ENCODE measurements at regions not wholly inside any gene's neighbourhood (a gene's known extent, or its start where the extent isn't known, plus 50 kb on each side); places are given as distances from the start of the nearest gene placed in this dataset.
"Not testable (repeated sequence)": the region's sequence is repeated elsewhere in the genome, so short reads cannot be mapped to it uniquely, and the experiment has no call there.

GRCh38 chr14:106626469-106626868, 1100.1 kb downstream of the TMEM121 start:
- not testable (repeated sequence) for H3K36me3 ChIP-seq (replicated peaks; ENCODE audit: control insufficient read depth, insufficient read depth, low read length); H3K27me3 ChIP-seq (ENCODE audit: control insufficient read depth, insufficient read depth, low read length); DNase-seq; H3K4me3 ChIP-seq (ENCODE audit: insufficient read depth, low read depth, low read length)

DNA sequence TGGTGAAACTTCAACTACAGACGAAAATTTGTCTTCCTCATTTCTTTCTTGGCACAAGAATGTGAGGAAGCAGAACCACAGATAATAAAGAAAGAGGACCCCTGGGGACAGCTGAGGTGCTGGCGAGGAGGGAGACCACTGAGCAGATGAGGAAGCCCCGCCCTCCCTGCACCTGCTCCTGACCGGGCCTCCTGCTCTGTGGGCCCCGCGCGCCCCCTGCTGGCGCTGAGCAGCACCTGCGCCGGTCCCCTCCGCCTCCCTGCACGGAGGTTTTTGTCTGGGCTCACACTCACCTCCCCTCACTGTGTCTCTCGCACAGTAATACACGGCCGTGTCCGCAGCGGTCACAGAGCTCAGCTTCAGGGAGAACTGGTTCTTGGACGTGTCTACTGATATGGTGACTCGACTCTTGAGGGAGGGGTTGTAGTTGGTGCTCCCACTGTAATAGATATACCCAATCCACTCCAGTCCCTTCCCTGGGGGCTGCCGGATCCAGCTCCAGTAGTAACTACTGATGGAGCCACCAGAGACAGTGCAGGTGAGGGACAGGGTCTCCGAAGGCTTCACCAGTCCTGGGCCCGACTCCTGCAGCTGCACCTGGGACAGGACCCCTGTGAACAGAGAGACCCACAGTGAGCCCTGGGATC, 1100.7 kb downstream of the TMEM121 start:
- H3K27me3 ChIP-seq (ENCODE audit: control insufficient read depth, insufficient read depth, low read length); H3K36me3 ChIP-seq (replicated peaks; ENCODE audit: control insufficient read depth, insufficient read depth, low read length); H3K4me3 ChIP-seq (ENCODE audit: insufficient read depth, low read depth, low read length); DNase-seq: not testable (repeated sequence)

DNA sequence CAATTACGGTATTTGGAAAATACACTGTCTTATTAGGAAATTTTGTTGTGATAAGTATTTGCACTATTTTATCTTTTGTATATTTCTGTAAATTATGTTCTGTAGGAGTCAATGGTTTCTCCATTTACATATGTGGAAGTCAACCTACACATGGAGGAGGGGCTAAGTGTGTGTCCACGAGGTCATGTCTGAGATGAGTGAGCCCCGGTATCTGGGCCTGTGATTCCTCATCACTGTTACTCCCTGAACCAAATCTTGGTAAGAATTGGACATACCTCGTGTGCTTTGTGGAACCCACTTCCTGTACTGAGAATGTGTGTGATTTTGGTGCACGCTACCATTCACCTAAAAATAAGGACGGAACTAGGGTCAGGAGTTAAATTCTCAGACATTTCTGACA, 1105.5 kb downstream of the TMEM121 start:
- DNase-seq = no peak
- H3K36me3 ChIP-seq (replicated peaks; ENCODE audit: control insufficient read depth, insufficient read depth, low read length) = no peaks in the 10 kb centered on the region
- H3K27me3 ChIP-seq (ENCODE audit: control insufficient read depth, insufficient read depth, low read length) = no peaks in the 10 kb centered on the region
- H3K4me3 ChIP-seq (ENCODE audit: insufficient read depth, low read depth, low read length) = no peak overlapping the region

DNA sequence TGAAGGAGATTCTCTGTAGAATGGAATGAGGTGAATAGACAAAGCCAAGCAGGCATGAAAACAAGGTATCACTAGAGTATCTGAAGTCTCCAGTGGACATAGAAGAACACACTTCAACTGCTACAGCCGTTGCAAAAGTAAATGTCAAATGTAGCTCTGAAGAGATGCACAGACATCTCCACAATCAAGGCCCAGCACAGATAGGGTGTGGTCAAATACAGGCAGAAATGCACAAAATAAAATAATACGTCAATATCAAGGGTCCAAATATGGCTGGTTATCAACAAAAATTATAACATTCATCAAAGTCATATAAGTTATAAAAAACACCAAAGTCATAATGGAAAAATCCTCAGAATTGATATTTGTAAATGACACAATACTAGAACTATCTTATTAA, 1107.3 kb downstream of the TMEM121 start:
- DNase-seq = no peak
- Histone ChIP-seq H3K27me3 (ENCODE audit: control insufficient read depth, insufficient read depth, low read length) (no peaks in the 10 kb centered on the region), H3K36me3 (replicated peaks; ENCODE audit: control insufficient read depth, insufficient read depth, low read length) (no peaks in the 10 kb centered on the region), H3K4me3 (ENCODE audit: insufficient read depth, low read depth, low read length) (no peak overlapping the region)

- DNase-seq = no peak
- H3K27me3 ChIP-seq (ENCODE audit: control insufficient read depth, insufficient read depth, low read length) = no peaks in the 10 kb centered on the region
- H3K4me3 ChIP-seq (ENCODE audit: insufficient read depth, low read depth, low read length) = no peak overlapping the region
- H3K36me3 ChIP-seq (replicated peaks; ENCODE audit: control insufficient read depth, insufficient read depth, low read length) = no peaks in the 10 kb centered on the region
Observed at GRCh38 chr14:106635569-106635968, 1109.2 kb downstream of the TMEM121 start.

- H3K36me3 ChIP-seq (replicated peaks; ENCODE audit: control insufficient read depth, insufficient read depth, low read length); DNase-seq; H3K4me3 ChIP-seq (ENCODE audit: insufficient read depth, low read depth, low read length); H3K27me3 ChIP-seq (ENCODE audit: control insufficient read depth, insufficient read depth, low read length): not testable (repeated sequence)
Observed at GRCh38 chr14:106638786-106639452, 1112.5 kb downstream of the TMEM121 start.

- H3K36me3 ChIP-seq (replicated peaks; ENCODE audit: control insufficient read depth, insufficient read depth, low read length) = no peaks in the 10 kb centered on the region
- H3K27me3 ChIP-seq (ENCODE audit: control insufficient read depth, insufficient read depth, low read length) = no peaks in the 10 kb centered on the region
- H3K4me3 ChIP-seq (ENCODE audit: insufficient read depth, low read depth, low read length) = no peak overlapping the region
- no peak for DNase-seq
Observed at GRCh38 chr14:106642090-106642489, 1115.7 kb downstream of the TMEM121 start.

DNA sequence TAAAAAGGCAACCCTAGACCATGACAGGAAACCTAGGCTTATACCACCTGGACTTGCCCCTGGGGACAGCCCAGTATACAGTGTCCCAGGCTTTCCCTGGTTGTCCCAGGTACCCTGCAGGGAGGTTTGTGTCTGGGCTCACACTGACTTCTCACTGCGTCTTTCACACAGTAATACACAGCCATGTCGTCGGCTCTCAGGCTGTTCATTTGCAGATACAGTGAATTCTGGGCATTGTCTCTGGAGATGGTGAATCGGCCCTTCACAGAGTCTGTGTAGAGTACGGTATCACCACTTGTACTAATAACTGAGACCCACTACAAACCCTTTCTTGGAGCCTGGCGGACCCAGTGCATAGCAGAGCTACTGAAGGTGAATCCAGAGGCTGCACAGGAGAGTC, 1116.6 kb downstream of the TMEM121 start:
- H3K27me3 ChIP-seq (ENCODE audit: control insufficient read depth, insufficient read depth, low read length) = not testable (repeated sequence)

GRCh38 chr14:106648874-106649273, 1122.5 kb downstream of the TMEM121 start:
- not testable (repeated sequence) for H3K4me3 ChIP-seq (ENCODE audit: insufficient read depth, low read depth, low read length); H3K27me3 ChIP-seq (ENCODE audit: control insufficient read depth, insufficient read depth, low read length); H3K36me3 ChIP-seq (replicated peaks; ENCODE audit: control insufficient read depth, insufficient read depth, low read length); DNase-seq

More for the DNA sequence above, 1116.6 kb downstream of the TMEM121 start:
- H3K4me3 ChIP-seq (ENCODE audit: insufficient read depth, low read depth, low read length); H3K36me3 ChIP-seq (replicated peaks; ENCODE audit: control insufficient read depth, insufficient read depth, low read length); DNase-seq: not testable (repeated sequence)

- Histone ChIP-seq H3K36me3 (replicated peaks; ENCODE audit: control insufficient read depth, insufficient read depth, low read length) (no peaks in the 10 kb centered on the region), H3K4me3 (ENCODE audit: insufficient read depth, low read depth, low read length) (no peak overlapping the region), H3K27me3 (ENCODE audit: control insufficient read depth, insufficient read depth, low read length) (no peaks in the 10 kb centered on the region)
- DNase-seq = no peak
Observed at GRCh38 chr14:106651016-106651415, 1124.6 kb downstream of the TMEM121 start.

- DNase-seq = no peak
- no peaks in the 10 kb centered on the region for H3K36me3 ChIP-seq (replicated peaks; ENCODE audit: control insufficient read depth, insufficient read depth, low read length)
- no peak overlapping the region for H3K4me3 ChIP-seq (ENCODE audit: insufficient read depth, low read depth, low read length)
- H3K27me3 ChIP-seq (ENCODE audit: control insufficient read depth, insufficient read depth, low read length) = no peaks in the 10 kb centered on the region
Observed at GRCh38 chr14:106652494-106652893, 1126.1 kb downstream of the TMEM121 start.

DNA sequence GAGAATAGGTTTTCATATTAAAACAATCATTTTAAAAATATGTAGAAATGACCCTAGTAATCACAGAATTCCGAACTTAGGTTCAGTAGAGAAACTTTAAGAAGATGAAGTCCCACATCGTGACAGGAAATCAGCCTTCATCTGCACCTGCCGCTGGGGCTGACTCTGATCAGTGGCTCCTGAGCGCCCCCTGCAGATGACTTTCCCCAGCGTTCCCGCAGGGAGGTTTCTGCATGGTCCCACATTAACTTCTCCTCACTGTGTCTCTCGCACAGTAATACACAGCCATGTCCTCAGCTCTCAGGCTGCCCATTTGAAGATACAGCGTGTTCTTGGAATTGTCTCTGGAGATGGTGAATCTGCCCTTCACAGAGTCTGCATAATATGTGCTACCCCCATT, 1131.1 kb downstream of the TMEM121 start:
- no peak overlapping the region for H3K4me3 ChIP-seq (ENCODE audit: insufficient read depth, low read depth, low read length)

GRCh38 chr14:106658066-106658860, 1131.9 kb downstream of the TMEM121 start:
- DNase-seq; H3K27me3 ChIP-seq (ENCODE audit: control insufficient read depth, insufficient read depth, low read length); H3K36me3 ChIP-seq (replicated peaks; ENCODE audit: control insufficient read depth, insufficient read depth, low read length): not testable (repeated sequence)

More for the DNA sequence above, 1131.1 kb downstream of the TMEM121 start:
- DNase-seq = no peak
- H3K36me3 ChIP-seq (replicated peaks; ENCODE audit: control insufficient read depth, insufficient read depth, low read length) = no peaks in the 10 kb centered on the region
- no peaks in the 10 kb centered on the region for H3K27me3 ChIP-seq (ENCODE audit: control insufficient read depth, insufficient read depth, low read length)

GRCh38 chr14:106661561-106661960, 1135.2 kb downstream of the TMEM121 start:
- not testable (repeated sequence) for H3K36me3 ChIP-seq (replicated peaks; ENCODE audit: control insufficient read depth, insufficient read depth, low read length); H3K27me3 ChIP-seq (ENCODE audit: control insufficient read depth, insufficient read depth, low read length); H3K4me3 ChIP-seq (ENCODE audit: insufficient read depth, low read depth, low read length); DNase-seq

More at GRCh38 chr14:106658066-106658860, 1131.9 kb downstream of the TMEM121 start:
- not testable (repeated sequence) for H3K4me3 ChIP-seq (ENCODE audit: insufficient read depth, low read depth, low read length)
